ENCODE measurements at regions not wholly inside any gene's neighbourhood (a gene's known extent, or its start where the extent isn't known, plus 50 kb on each side); places are given as distances from the start of the nearest gene placed in this dataset.

- Mint-ChIP-seq H3K27me3 (ENCODE audit: unreplicated experiment) (no peaks in the 10 kb centered on the region), H3K4me1 (ENCODE audit: low read depth, unreplicated experiment) (no peaks in the 10 kb centered on the region), H3K4me3 (ENCODE audit: unreplicated experiment) (no peak overlapping the region), H3K36me3 (ENCODE audit: unreplicated experiment) (no peaks in the 10 kb centered on the region), H3K27ac (ENCODE audit: unreplicated experiment) (no peak overlapping the region), H3K9me3 (ENCODE audit: unreplicated experiment) (no peaks in the 10 kb centered on the region)
- no peak for DNase-seq
- TF ChIP-seq, protein P1, sequence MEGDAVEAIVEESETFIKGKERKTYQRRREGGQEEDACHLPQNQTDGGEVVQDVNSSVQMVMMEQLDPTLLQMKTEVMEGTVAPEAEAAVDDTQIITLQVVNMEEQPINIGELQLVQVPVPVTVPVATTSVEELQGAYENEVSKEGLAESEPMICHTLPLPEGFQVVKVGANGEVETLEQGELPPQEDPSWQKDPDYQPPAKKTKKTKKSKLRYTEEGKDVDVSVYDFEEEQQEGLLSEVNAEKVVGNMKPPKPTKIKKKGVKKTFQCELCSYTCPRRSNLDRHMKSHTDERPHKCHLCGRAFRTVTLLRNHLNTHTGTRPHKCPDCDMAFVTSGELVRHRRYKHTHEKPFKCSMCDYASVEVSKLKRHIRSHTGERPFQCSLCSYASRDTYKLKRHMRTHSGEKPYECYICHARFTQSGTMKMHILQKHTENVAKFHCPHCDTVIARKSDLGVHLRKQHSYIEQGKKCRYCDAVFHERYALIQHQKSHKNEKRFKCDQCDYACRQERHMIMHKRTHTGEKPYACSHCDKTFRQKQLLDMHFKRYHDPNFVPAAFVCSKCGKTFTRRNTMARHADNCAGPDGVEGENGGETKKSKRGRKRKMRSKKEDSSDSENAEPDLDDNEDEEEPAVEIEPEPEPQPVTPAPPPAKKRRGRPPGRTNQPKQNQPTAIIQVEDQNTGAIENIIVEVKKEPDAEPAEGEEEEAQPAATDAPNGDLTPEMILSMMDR (IDR thresholded peaks at IDR 0.05; ENCODE audit: partially characterized antibody, unreplicated experiment), result no peak
Measured at GRCh38 chrX:44596277-44596676, 53.6 kb upstream of the FUNDC1 start.

Data from glutamatergic neuron (in vitro differentiated cells).